SK-N-SH (cell line): ENCODE measurements at regions not wholly inside any gene's neighbourhood (a gene's known extent, or its start where the extent isn't known, plus 50 kb on each side); places are given as distances from the start of the nearest gene placed in this dataset.

ENCODE experiments used
- CTCF ChIA-PET: fragments of 300-600, 350-600 bp; formaldehyde crosslinking; extraction: SDS; loops from one replicate; lab custom pipeline; 2021; lab: Yijun Ruan, JAX
- POLR2A ChIA-PET: fragments of 350-600 bp; sonication (Branson Sonifier 250); formaldehyde crosslinking; extraction: SDS; loops from one replicate; lab custom pipeline; 2020; ENCODE audit warnings: antibody characterized with exemption, inconsistent platforms; lab: Yijun Ruan, JAX
- DNase-seq: peaks from one replicate; pipeline ENCODE4 v3.0.0; 2012
- H2AFZ ChIP-seq: fragments of 200-600 bp; sonication (generic); 2 replicates; pipeline ENCODE4 v1.8.1; 2016; ENCODE audit warnings: antibody characterized with exemption, mild to moderate bottlenecking, low read depth
- H3F3A ChIP-seq: fragments of 200-600 bp; sonication (generic); replicated peaks from 2 replicates; pipeline ENCODE3; 2016; ENCODE audit warnings: antibody characterized with exemption, mild to moderate bottlenecking; ENCODE audit not compliant: insufficient read depth
- H3K27ac ChIP-seq, 2 experiments: fragments of 200-500 bp in 1 of 2; fragments of 200-600 bp in 1 of 2; sonication (Bioruptor generic) in 1 of 2; sonication (generic), shearing (Covaris generic) in 1 of 2; 2 replicates each; pipeline versions ENCODE4 v1.5.1 to v1.6.1; 2014 to 2016; ENCODE audit warnings: low read depth in 2 of 2, inconsistent platforms in 1 of 2, low read length in 1 of 2, mild to moderate bottlenecking in 1 of 2, mixed read lengths in 1 of 2
- H3K27me3 ChIP-seq: fragments of 200-600 bp; sonication (generic), shearing (Covaris generic); 2 replicates; pipeline ENCODE4 v1.6.1; 2016; ENCODE audit warnings: mixed run types; ENCODE audit not compliant: insufficient read depth
- H3K36me3 ChIP-seq, 2 experiments: fragments of 200-500 bp in 1 of 2; fragments of 200-600 bp in 1 of 2; sonication (Bioruptor generic) in 1 of 2; sonication (generic) in 1 of 2; replicated peaks in 1 of 2; 2 replicates each; pipeline versions ENCODE3 to v1.5.1; 2014 to 2016; ENCODE audit warnings: low read length in 1 of 2, mild to moderate bottlenecking in 1 of 2; ENCODE audit not compliant: insufficient read depth in 2 of 2, control insufficient read depth in 1 of 2
- H3K4me1 ChIP-seq, 2 experiments: fragments of 200-500 bp in 1 of 2; fragments of 200-600 bp in 1 of 2; sonication (Bioruptor generic) in 1 of 2; sonication (generic), shearing (Covaris generic) in 1 of 2; 2 replicates each; pipeline versions ENCODE4 v1.5.1 to v1.6.1; 2014 to 2016; ENCODE audit warnings: low read depth in 1 of 2, low read length in 1 of 2, mixed run types in 1 of 2; ENCODE audit not compliant: insufficient read depth in 2 of 2, control insufficient read depth in 1 of 2
- H3K4me2 ChIP-seq: fragments of 200-600 bp; sonication (generic), shearing (Covaris generic); 2 replicates; pipeline ENCODE4 v1.6.1; 2017; ENCODE audit warnings: mixed run types
- H3K4me3 ChIP-seq, 2 experiments: fragments of 200-500 bp in 1 of 2; fragments of 200-600 bp in 1 of 2; sonication (Bioruptor generic) in 1 of 2; sonication (generic), shearing (Covaris generic) in 1 of 2; 2 replicates each; pipeline versions ENCODE4 v1.5.1 to v1.8.1; 2014 to 2016; ENCODE audit warnings: low read depth in 2 of 2, inconsistent platforms in 1 of 2, low read length in 1 of 2, mild to moderate bottlenecking in 1 of 2, mixed read lengths in 1 of 2, moderate library complexity in 1 of 2
- H3K79me2 ChIP-seq: fragments of 200-600 bp; sonication (generic); 2 replicates; pipeline ENCODE4 v1.8.1; 2017; ENCODE audit warnings: mild to moderate bottlenecking; ENCODE audit not compliant: insufficient read depth
- H3K9ac ChIP-seq: fragments of 200-600 bp; sonication (generic); 2 replicates; pipeline ENCODE4 v1.6.1; 2017; ENCODE audit warnings: mixed run types
- H3K9me2 ChIP-seq: fragments of 200-600 bp; sonication (generic); 2 replicates; pipeline ENCODE4 v1.6.1; 2017; ENCODE audit warnings: mixed run types
- H3K9me3 ChIP-seq: fragments of 200-600 bp; sonication (generic); 2 replicates; pipeline ENCODE4 v1.6.1; 2017; ENCODE audit warnings: mixed run types, mild to moderate bottlenecking, moderate library complexity
- H4K20me1 ChIP-seq: fragments of 200-600 bp; sonication (generic); 2 replicates; pipeline ENCODE4 v1.6.1; 2017; ENCODE audit warnings: mild to moderate bottlenecking, mixed run types; ENCODE audit not compliant: insufficient read depth
- ELF1 ChIP-seq: IDR thresholded peaks from 2 replicates; pipeline ENCODE4 v1.4.0; 2012
- EZH2phosphoT487 ChIP-seq: fragments of 200-600 bp; sonication (generic); IDR thresholded peaks from 2 replicates; pipeline ENCODE4 v1.6.1; 2017; ENCODE audit warnings: low read depth, mixed run types, mild to moderate bottlenecking, antibody characterized with exemption, moderate library complexity, borderline replicate concordance
- FOXJ3 ChIP-seq: sonication (generic); formaldehyde crosslinking; IDR thresholded peaks from 2 replicates; pipeline ENCODE4 v1.5.1; 2020; ENCODE audit warnings: mild to moderate bottlenecking, missing genetic modification reagents
- GATA2 ChIP-seq: sonication (generic); formaldehyde crosslinking; IDR thresholded peaks from 2 replicates; pipeline ENCODE4 v1.5.0; 2020; ENCODE audit warnings: mild to moderate bottlenecking, missing genetic modification reagents
- MXI1 ChIP-seq: IDR thresholded peaks from 2 replicates; pipeline ENCODE4 v1.6.1; 2012; ENCODE audit warnings: mild to moderate bottlenecking, low read depth, low read length, improper control_type of control experiment
- NFIC ChIP-seq: IDR thresholded peaks from 2 replicates; pipeline ENCODE4 v1.4.0; 2012; ENCODE audit warnings: borderline replicate concordance
- NRF1 ChIP-seq: IDR thresholded peaks from 2 replicates; pipeline ENCODE4 v1.6.1; 2012; ENCODE audit warnings: low read depth, mild to moderate bottlenecking, low read length
- SIN3A ChIP-seq: IDR thresholded peaks from 2 replicates; pipeline ENCODE4 v1.6.1; 2012; ENCODE audit warnings: low read depth, mild to moderate bottlenecking, low read length, moderate library complexity, borderline replicate concordance
- SMC3 ChIP-seq: IDR thresholded peaks from 2 replicates; pipeline ENCODE4 v1.6.1; 2012; ENCODE audit warnings: low read depth, low read length, improper control_type of control experiment
- WGBS: methylation state at CpG from one replicate; pipeline ENCODE4 v1.1.6; 2017; ENCODE audit warnings: low lambda C conversion rate; 5-methylcytosine and 5-hydroxymethylcytosine counted together
- TF ChIP-seq, protein P1 (sequence below): IDR thresholded peaks from 2 replicates; pipeline ENCODE4 v1.6.1; 2012; ENCODE audit warnings: mild to moderate bottlenecking, low read depth, low read length, moderate library complexity
- TF ChIP-seq, protein P2 (sequence below): IDR thresholded peaks from 2 replicates; pipeline ENCODE4 v1.4.0; 2012; ENCODE audit warnings: low read depth, borderline replicate concordance
- TF ChIP-seq, protein P3 (sequence below): fragments of 150-350 bp; IDR thresholded peaks from 2 replicates; pipeline ENCODE4 v1.6.1; 2016; ENCODE audit warnings: mild to moderate bottlenecking, low read depth, low read length

DNA sequence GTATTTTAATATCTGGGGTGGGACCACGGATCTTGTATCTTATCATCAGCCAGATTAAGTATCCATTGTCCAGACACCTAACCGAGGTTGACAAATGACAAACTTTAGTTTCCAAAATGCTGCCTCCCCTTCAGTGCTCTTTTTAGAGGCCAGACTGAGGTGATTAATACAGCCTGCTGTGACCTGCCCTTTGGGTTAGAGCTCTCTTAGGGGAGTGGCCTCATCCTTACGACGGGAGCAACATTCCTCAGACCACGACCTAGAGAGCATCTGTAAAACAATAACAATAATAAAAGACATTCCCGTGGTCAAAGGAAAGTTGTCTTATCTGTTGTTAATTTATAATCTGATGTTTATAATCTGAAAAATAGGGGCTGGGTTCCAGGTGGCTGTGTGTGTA is 405.3 kb downstream of the LPIN1 start:
- Histone ChIP-seq H3K36me3 (no peaks in the 10 kb centered on the region), H3K27me3 (no peaks in the 10 kb centered on the region), H2AFZ (no peak overlapping the region), H3K9me2 (no peaks in the 10 kb centered on the region), H3K9ac (no peak overlapping the region), H3K4me2 (no peak overlapping the region), H3K27ac (no peak overlapping the region), H3F3A (peaks cover 18% of the 10 kb centered on the region), H3K4me3 (no peak overlapping the region), H3K4me1 (peaks cover 0 to 21% of the 10 kb centered on the region in 2 experiments; a peak in 2 of 4 replicates), H3K79me2 (no peaks in the 10 kb centered on the region), H3K9me3 (no peaks in the 10 kb centered on the region), H4K20me1 (no peaks in the 10 kb centered on the region)
- ChIA-PET POLR2A (no interaction called here), CTCF (no interaction called here)
- no peak for TF ChIP-seq SIN3A
- WGBS, result 71% methylated on average over 6 of the region's 6 CpGs
- DNase-seq, result no peak

DNA sequence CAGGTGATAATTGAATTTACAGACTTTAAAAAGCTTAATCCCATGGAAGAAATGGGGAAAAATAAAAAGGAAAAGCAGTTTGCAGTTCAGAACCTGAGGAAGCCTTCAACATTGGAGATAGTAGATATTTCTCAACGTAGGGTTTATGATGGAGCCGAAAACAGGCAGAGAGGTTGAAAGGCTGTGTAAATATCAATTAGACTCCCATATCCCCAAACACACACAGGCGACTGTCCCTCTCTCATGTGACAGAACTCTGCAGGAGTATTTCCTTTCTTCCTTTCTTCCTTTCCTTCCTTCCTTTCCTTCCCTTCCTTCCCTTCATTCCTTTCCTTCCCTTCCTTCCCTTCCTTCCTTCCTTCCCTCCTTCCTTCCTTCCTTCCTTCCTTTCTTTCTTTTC is 406.5 kb downstream of the LPIN1 start:
- 78% methylated on average over 3 of the region's 3 CpGs for WGBS
- Histone ChIP-seq H4K20me1 (no peaks in the 10 kb centered on the region), H3K9me2 (no peaks in the 10 kb centered on the region), H3K4me1 (peaks cover 0 to 23% of the 10 kb centered on the region in 2 experiments; a peak in 2 of 4 replicates), H3K4me3 (no peak overlapping the region), H3K79me2 (no peaks in the 10 kb centered on the region), H3K4me2 (no peak overlapping the region), H3K27ac (no peak overlapping the region), H3K36me3 (no peaks in the 10 kb centered on the region), H2AFZ (no peak overlapping the region), H3K9ac (no peak overlapping the region), H3K9me3 (no peaks in the 10 kb centered on the region), H3F3A (peaks cover 19% of the 10 kb centered on the region), H3K27me3 (no peaks in the 10 kb centered on the region)
- DNase-seq, result no peak
- CTCF ChIA-PET, result interaction anchor here (0.7 kb wide), 1 partner anchor 174 kb away, joined by 3 read pairs; no protein-coding TSS in a partner anchor
- TF ChIP-seq, protein P1, sequence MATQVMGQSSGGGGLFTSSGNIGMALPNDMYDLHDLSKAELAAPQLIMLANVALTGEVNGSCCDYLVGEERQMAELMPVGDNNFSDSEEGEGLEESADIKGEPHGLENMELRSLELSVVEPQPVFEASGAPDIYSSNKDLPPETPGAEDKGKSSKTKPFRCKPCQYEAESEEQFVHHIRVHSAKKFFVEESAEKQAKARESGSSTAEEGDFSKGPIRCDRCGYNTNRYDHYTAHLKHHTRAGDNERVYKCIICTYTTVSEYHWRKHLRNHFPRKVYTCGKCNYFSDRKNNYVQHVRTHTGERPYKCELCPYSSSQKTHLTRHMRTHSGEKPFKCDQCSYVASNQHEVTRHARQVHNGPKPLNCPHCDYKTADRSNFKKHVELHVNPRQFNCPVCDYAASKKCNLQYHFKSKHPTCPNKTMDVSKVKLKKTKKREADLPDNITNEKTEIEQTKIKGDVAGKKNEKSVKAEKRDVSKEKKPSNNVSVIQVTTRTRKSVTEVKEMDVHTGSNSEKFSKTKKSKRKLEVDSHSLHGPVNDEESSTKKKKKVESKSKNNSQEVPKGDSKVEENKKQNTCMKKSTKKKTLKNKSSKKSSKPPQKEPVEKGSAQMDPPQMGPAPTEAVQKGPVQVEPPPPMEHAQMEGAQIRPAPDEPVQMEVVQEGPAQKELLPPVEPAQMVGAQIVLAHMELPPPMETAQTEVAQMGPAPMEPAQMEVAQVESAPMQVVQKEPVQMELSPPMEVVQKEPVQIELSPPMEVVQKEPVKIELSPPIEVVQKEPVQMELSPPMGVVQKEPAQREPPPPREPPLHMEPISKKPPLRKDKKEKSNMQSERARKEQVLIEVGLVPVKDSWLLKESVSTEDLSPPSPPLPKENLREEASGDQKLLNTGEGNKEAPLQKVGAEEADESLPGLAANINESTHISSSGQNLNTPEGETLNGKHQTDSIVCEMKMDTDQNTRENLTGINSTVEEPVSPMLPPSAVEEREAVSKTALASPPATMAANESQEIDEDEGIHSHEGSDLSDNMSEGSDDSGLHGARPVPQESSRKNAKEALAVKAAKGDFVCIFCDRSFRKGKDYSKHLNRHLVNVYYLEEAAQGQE, result no peak
- TF ChIP-seq MXI1 (no peak), NRF1 (no peak), GATA2 (CRISPR knock-in tag) (no peak), ELF1 (no peak), SIN3A (no peak), EZH2phosphoT487 (no peak), NFIC (no peak), FOXJ3 (no peak), SMC3 (no peak)
- TF ChIP-seq, protein P2, sequence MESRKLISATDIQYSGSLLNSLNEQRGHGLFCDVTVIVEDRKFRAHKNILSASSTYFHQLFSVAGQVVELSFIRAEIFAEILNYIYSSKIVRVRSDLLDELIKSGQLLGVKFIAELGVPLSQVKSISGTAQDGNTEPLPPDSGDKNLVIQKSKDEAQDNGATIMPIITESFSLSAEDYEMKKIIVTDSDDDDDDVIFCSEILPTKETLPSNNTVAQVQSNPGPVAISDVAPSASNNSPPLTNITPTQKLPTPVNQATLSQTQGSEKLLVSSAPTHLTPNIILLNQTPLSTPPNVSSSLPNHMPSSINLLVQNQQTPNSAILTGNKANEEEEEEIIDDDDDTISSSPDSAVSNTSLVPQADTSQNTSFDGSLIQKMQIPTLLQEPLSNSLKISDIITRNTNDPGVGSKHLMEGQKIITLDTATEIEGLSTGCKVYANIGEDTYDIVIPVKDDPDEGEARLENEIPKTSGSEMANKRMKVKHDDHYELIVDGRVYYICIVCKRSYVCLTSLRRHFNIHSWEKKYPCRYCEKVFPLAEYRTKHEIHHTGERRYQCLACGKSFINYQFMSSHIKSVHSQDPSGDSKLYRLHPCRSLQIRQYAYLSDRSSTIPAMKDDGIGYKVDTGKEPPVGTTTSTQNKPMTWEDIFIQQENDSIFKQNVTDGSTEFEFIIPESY, result no peak
- TF ChIP-seq, protein P3, sequence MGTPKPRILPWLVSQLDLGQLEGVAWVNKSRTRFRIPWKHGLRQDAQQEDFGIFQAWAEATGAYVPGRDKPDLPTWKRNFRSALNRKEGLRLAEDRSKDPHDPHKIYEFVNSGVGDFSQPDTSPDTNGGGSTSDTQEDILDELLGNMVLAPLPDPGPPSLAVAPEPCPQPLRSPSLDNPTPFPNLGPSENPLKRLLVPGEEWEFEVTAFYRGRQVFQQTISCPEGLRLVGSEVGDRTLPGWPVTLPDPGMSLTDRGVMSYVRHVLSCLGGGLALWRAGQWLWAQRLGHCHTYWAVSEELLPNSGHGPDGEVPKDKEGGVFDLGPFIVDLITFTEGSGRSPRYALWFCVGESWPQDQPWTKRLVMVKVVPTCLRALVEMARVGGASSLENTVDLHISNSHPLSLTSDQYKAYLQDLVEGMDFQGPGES, result no peak
- POLR2A ChIA-PET, result no interaction called here
